Thoracic aorta (tissue), 2 donors: ENCODE measurements at regions not wholly inside any gene's neighbourhood (a gene's known extent, or its start where the extent isn't known, plus 50 kb on each side); places are given as distances from the start of the nearest gene placed in this dataset.

Experiments used
- ATAC-seq: fragments of 150-250 bp; one replicate; pipeline ENCODE4 v1.8.0; 2017; ENCODE audit warnings: low read depth; ENCODE audit not compliant: insufficient number of reproducible peaks, low FRiP score
- DNase-seq: peaks from one replicate; pipeline ENCODE4 v3.0.0-alpha.2; 2020; ENCODE audit warnings: low spot score
- H3K27ac ChIP-seq, 2 donors: fragments of 200-600 bp; sonication (generic); 1 replicate in 1 of 2; 2 replicates in 1 of 2; pipeline ENCODE4 v1.5.1; 2016; ENCODE audit warnings: mild to moderate bottlenecking in 2 of 2, moderate library complexity in 2 of 2
- H3K27me3 ChIP-seq: fragments of 200-600 bp; sonication (generic); replicated peaks from 2 replicates; pipeline ENCODE4 v1.6.0; 2016; ENCODE audit warnings: mild to moderate bottlenecking; ENCODE audit not compliant: insufficient read depth
- H3K36me3 ChIP-seq: fragments of 200-600 bp; sonication (generic); one replicate; pipeline ENCODE4 v1.5.1; 2016
- H3K4me1 ChIP-seq, 2 donors: fragments of 200-600 bp; sonication (generic); 1 replicate in 1 of 2; 2 replicates in 1 of 2; pipeline versions ENCODE4 v1.5.1 to v1.6.0; 2016; ENCODE audit warnings: low read depth in 2 of 2, mild to moderate bottlenecking in 1 of 2; ENCODE audit not compliant: control insufficient read depth in 1 of 2
- H3K4me3 ChIP-seq: fragments of 200-600 bp; sonication (generic); 2 replicates; pipeline ENCODE4 v1.5.1; 2016; ENCODE audit warnings: mild to moderate bottlenecking
- H3K9me3 ChIP-seq: fragments of 200-600 bp; sonication (generic); 2 replicates; pipeline ENCODE4 v1.5.1; 2016
- CTCF ChIP-seq: fragments of 200-600 bp; sonication (generic); IDR thresholded peaks from one replicate; pipeline ENCODE4 v1.5.1; 2019; ENCODE audit warnings: antibody characterized with exemption

DNA sequence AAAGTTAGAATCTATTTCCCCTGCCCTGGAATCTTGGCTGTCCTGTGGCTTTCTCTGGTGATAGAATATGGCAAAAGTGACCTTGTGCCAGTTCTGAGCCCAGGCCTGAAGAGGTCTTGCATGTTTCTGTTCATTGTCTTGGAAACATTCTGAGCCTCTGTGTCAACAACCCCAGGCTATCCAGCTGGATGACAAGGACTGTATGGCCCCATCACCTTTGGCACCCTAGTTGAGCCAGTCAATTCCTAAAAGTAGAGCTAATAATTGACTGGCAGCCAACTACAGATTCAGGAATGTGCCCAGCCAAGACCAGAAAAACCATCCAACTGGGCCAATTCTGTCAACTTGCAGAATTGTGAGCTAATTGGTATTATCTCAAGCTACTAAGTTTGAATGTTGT lies 514.1 kb upstream of the LARGE1 start:
- Histone ChIP-seq H3K4me3 (no peak overlapping the region), H3K4me1 (no peaks in the 10 kb centered on the region), H3K27ac (no peak overlapping the region), H3K27me3 (no peaks in the 10 kb centered on the region), H3K9me3 (no peaks in the 10 kb centered on the region), H3K36me3 (no peaks in the 10 kb centered on the region)
- no peak for DNase-seq
- no peak for ATAC-seq
- no peak for TF ChIP-seq CTCF

DNA sequence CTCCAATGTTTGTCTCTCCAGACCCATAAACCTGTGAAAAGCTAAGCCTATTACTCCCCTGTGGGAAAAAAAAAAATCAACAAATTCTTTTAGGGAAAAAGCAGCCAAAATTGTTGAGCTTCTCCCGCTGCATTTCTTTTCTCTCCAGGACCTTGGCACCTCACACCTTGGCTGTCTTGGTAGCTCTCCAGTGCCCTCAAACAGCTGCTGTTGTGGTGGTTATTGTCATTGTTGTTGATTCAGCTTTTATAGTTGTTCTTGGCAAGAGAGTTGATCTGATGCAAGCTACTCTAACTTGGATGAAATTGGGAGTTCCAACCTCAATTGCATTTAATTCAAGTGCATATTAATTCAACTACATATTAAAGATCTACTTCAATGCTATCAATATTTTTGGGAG lies 516.9 kb upstream of the LARGE1 start:
- no peaks in the 10 kb centered on the region for H3K27me3 ChIP-seq
- no peak for TF ChIP-seq CTCF
- ATAC-seq = no peak
- H3K4me3 ChIP-seq = no peak overlapping the region
- no peak overlapping the region for H3K27ac ChIP-seq
- H3K9me3 ChIP-seq = no peaks in the 10 kb centered on the region
- DNase-seq = no peak
- no peaks in the 10 kb centered on the region for H3K4me1 ChIP-seq
- H3K36me3 ChIP-seq = no peaks in the 10 kb centered on the region

DNA sequence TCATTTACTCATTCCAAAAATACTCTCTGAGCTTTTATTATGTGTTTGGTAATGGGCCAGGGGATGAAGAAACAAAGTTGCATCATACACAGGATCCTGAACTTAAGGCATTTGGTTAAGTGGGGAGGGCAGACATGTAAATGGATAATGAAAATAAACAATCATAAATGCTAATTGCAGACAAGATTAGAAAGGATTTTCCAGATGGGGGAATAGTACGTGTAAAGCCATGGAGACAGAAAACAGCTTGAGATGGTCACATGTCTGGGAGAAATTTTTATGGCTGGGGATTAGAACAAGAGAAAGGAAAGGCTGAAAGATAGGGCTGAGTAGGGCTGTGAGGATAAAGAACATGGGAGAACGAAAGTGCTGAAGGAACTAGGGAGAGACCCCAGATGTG lies 534.3 kb upstream of the LARGE1 start:
- no peak for TF ChIP-seq CTCF
- no peaks in the 10 kb centered on the region for H3K9me3 ChIP-seq
- H3K4me1 ChIP-seq = no peaks in the 10 kb centered on the region
- H3K27me3 ChIP-seq = no peaks in the 10 kb centered on the region
- no peak overlapping the region for H3K27ac ChIP-seq
- ATAC-seq (no peak), DNase-seq (no peak)
- H3K4me3 ChIP-seq = no peak overlapping the region
- H3K36me3 ChIP-seq = no peaks in the 10 kb centered on the region

DNA sequence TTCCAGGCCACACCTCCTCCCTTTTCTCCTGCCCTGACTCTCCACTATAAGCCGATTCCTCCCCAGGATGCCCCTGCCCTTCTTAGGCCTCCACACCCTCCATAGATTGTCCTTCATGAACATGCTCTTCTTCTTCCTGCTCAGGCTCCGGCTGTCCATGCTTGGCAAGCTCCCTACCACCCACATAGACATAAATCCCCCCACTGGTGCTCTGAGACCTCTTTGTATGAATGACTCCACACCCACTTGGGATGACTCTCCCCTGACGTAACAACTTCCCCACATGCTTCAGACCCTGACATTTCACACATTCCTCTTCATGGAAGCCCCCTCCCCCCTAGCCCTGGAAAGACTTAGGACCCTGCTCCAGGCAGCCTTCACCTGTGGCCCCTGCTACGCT lies 542.5 kb upstream of the LARGE1 start:
- H3K27ac ChIP-seq = no peak overlapping the region
- H3K4me3 ChIP-seq = no peak overlapping the region
- H3K4me1 ChIP-seq = no peaks in the 10 kb centered on the region
- DNase-seq = no peak
- no peaks in the 10 kb centered on the region for H3K27me3 ChIP-seq
- no peak for TF ChIP-seq CTCF
- no peaks in the 10 kb centered on the region for H3K9me3 ChIP-seq
- no peaks in the 10 kb centered on the region for H3K36me3 ChIP-seq
- no peak for ATAC-seq

GRCh38 chr22:34475886-34476285 lies 555.6 kb upstream of the LARGE1 start:
- no peak overlapping the region for H3K4me3 ChIP-seq
- ATAC-seq = no peak
- no peak overlapping the region for H3K27ac ChIP-seq
- no peaks in the 10 kb centered on the region for H3K9me3 ChIP-seq
- H3K36me3 ChIP-seq = no peaks in the 10 kb centered on the region
- DNase-seq = no peak
- H3K4me1 ChIP-seq = no peaks in the 10 kb centered on the region
- TF ChIP-seq CTCF = no peak
- H3K27me3 ChIP-seq = no peaks in the 10 kb centered on the region
